Uterus (tissue), 3 donors: ENCODE measurements at regions not wholly inside any gene's neighbourhood (a gene's known extent, or its start where the extent isn't known, plus 50 kb on each side); places are given as distances from the start of the nearest gene placed in this dataset.

ENCODE experiments used
- DNase-seq, 2 donors: peaks; one replicate each; pipeline ENCODE4 v3.0.0-alpha.2; 2019 to 2020
- H3K27ac ChIP-seq, 2 donors: fragments of 200-600 bp; sonication (generic); 1 replicate in 1 of 2; 2 replicates in 1 of 2; pipeline ENCODE4 v1.5.1; 2016 to 2018
- H3K27me3 ChIP-seq, 2 donors: fragments of 200-600 bp; sonication (generic); one replicate each; pipeline ENCODE4 v1.5.1; 2018 to 2019; ENCODE audit warnings: control low read depth in 1 of 2
- H3K36me3 ChIP-seq, 2 donors: fragments of 200-600 bp; sonication (generic); one replicate each; pipeline ENCODE4 v1.5.1; 2019; ENCODE audit warnings: control low read depth in 1 of 2
- H3K4me1 ChIP-seq, 2 donors: fragments of 200-600 bp; sonication (generic); one replicate each; pipeline ENCODE4 v1.5.1; 2018 to 2019; ENCODE audit warnings: control low read depth in 1 of 2
- H3K4me3 ChIP-seq, 2 donors: fragments of 200-600 bp; sonication (generic); 1 replicate in 1 of 2; 2 replicates in 1 of 2; pipeline ENCODE4 v1.5.1; 2018 to 2019; ENCODE audit warnings: mild to moderate bottlenecking in 1 of 2
- H3K9me3 ChIP-seq, 2 donors: fragments of 200-600 bp; sonication (generic); one replicate each; pipeline ENCODE4 v1.5.1; 2019; ENCODE audit warnings: control low read depth in 1 of 2
- CTCF ChIP-seq, 4 experiments: fragments of 200-600 bp in 2 of 4; fragments of 450-650 bp in 2 of 4; sonication (generic) in 2 of 4; IDR thresholded peaks; one replicate each; pipeline ENCODE4 v1.5.1; 2016 to 2019; ENCODE audit warnings: antibody characterized with exemption in 4 of 4, mild to moderate bottlenecking in 2 of 4, moderate library complexity in 1 of 4
- POLR2A ChIP-seq, 2 donors: fragments of 450-650 bp; IDR thresholded peaks; one replicate each; pipeline ENCODE4 v1.6.1; 2016; ENCODE audit warnings: antibody characterized with exemption in 2 of 2, mild to moderate bottlenecking in 1 of 2, moderate library complexity in 1 of 2
- intact Hi-C: fragments of 100-400 bp; cut with DNase I; formaldehyde crosslinking; loops from one replicate; pipeline ENCODE4 v1.15.1; 2023; ENCODE audit warnings: low total_unique reads
- donor health status: DM: yes; HTN: yes; CAD: no.

- DNase-seq: no peak
- Histone ChIP-seq H3K4me1 (no peaks in the 10 kb centered on the region), H3K27ac (no peak overlapping the region), H3K27me3 (no peaks in the 10 kb centered on the region), H3K9me3 (no peaks in the 10 kb centered on the region), H3K36me3 (no peaks in the 10 kb centered on the region), H3K4me3 (no peak overlapping the region)
- intact Hi-C loops: no loop called here
- TF ChIP-seq CTCF (IDR thresholded peaks at IDR 0.05) (no peak), POLR2A (IDR thresholded peaks at IDR 0.05) (no peak)
Measured at GRCh38 chr2:6060992-6061663, 368.9 kb downstream of the SOX11 start.

- no peaks in the 10 kb centered on the region for H3K4me1 ChIP-seq
- H3K27me3 ChIP-seq: no peaks in the 10 kb centered on the region
- no peaks in the 10 kb centered on the region for H3K36me3 ChIP-seq
- no peak overlapping the region for H3K4me3 ChIP-seq
- no peak for DNase-seq
- intact Hi-C loops: no loop called here
- no peaks in the 10 kb centered on the region for H3K9me3 ChIP-seq
- H3K27ac ChIP-seq: no peak overlapping the region
- TF ChIP-seq POLR2A (IDR thresholded peaks at IDR 0.05): no peak
- TF ChIP-seq CTCF (IDR thresholded peaks at IDR 0.05): no peak
Measured at GRCh38 chr2:6064757-6065156, 372.6 kb downstream of the SOX11 start.

- Histone ChIP-seq H3K4me3 (no peak overlapping the region), H3K27ac (no peak overlapping the region), H3K36me3 (no peaks in the 10 kb centered on the region), H3K4me1 (no peaks in the 10 kb centered on the region), H3K9me3 (no peaks in the 10 kb centered on the region), H3K27me3 (no peaks in the 10 kb centered on the region)
- no peak for DNase-seq
- no peak for TF ChIP-seq POLR2A (IDR thresholded peaks at IDR 0.05)
- TF ChIP-seq CTCF (IDR thresholded peaks at IDR 0.05): no peak
- intact Hi-C loops: no loop called here
Measured at GRCh38 chr2:6065703-6066102, 373.5 kb downstream of the SOX11 start.

GRCh38 chr2:6067089-6067488, 374.9 kb downstream of the SOX11 start:
- DNase-seq: no peak
- H3K4me3 ChIP-seq: no peak overlapping the region
- H3K36me3 ChIP-seq: no peaks in the 10 kb centered on the region
- TF ChIP-seq CTCF (IDR thresholded peaks at IDR 0.05) (no peak), POLR2A (IDR thresholded peaks at IDR 0.05) (no peak)
- no peak overlapping the region for H3K27ac ChIP-seq
- no peaks in the 10 kb centered on the region for H3K4me1 ChIP-seq
- H3K9me3 ChIP-seq: no peaks in the 10 kb centered on the region
- no peaks in the 10 kb centered on the region for H3K27me3 ChIP-seq
- intact Hi-C loops: no loop called here

- no peak for TF ChIP-seq CTCF (IDR thresholded peaks at IDR 0.05)
- no peak for TF ChIP-seq POLR2A (IDR thresholded peaks at IDR 0.05)
- no peaks in the 10 kb centered on the region for H3K9me3 ChIP-seq
- intact Hi-C loops: no loop called here
- H3K4me1 ChIP-seq: no peaks in the 10 kb centered on the region
- H3K4me3 ChIP-seq: no peak overlapping the region
- no peaks in the 10 kb centered on the region for H3K27me3 ChIP-seq
- H3K27ac ChIP-seq: no peak overlapping the region
- no peak for DNase-seq
- H3K36me3 ChIP-seq: no peaks in the 10 kb centered on the region
Measured at GRCh38 chr2:6067806-6068205, 375.6 kb downstream of the SOX11 start.
